IMR-90 (cell line): ENCODE measurements at regions not wholly inside any gene's neighbourhood (a gene's known extent, or its start where the extent isn't known, plus 50 kb on each side); places are given as distances from the start of the nearest gene placed in this dataset.

Experiments used
- ATAC-seq: fragments of 200-7000 bp; cut with Tn5 transposase; 2 replicates; pipeline ENCODE4 v1.9.1; 2020; ENCODE audit warnings: low read depth, mild to moderate bottlenecking, moderate library complexity
- BruUV-seq: library from RNA; stranded (reverse); fragments of 400-500 nt; replicated peaks from 2 replicates; lab custom pipeline; 2021; lab: Mats Ljungman, UMichigan
- CTCF ChIA-PET: fragments of 300-600 bp; formaldehyde crosslinking; extraction: SDS; loops from one replicate; lab custom pipeline; 2021; ENCODE audit warnings: antibody characterized with exemption; lab: Yijun Ruan, JAX
- POLR2A ChIA-PET: fragments of 300-600 bp; sonication (Branson Sonifier 250); formaldehyde crosslinking; loops from one replicate; lab custom pipeline; 2022; ENCODE audit warnings: antibody characterized with exemption; ENCODE audit not compliant: unreplicated experiment; lab: Charles Lee
- DNase-seq: peaks from one replicate; pipeline ENCODE4 v3.0.0; 2013
- H2AFZ ChIP-seq: replicated peaks from 2 replicates; pipeline ENCODE3; 2013; ENCODE audit warnings: low read length, mild to moderate bottlenecking; ENCODE audit not compliant: poor library complexity
- H2AK5ac ChIP-seq: 2 replicates; pipeline ENCODE4 v1.6.1; 2013; ENCODE audit warnings: low read depth, low read length, inconsistent platforms
- H2AK9ac ChIP-seq: replicated peaks from 2 replicates; pipeline ENCODE3; 2013; ENCODE audit warnings: mild to moderate bottlenecking, low read depth, low read length, moderate library complexity; ENCODE audit not compliant: poor library complexity
- H2BK120ac ChIP-seq: 2 replicates; pipeline ENCODE4 v1.6.1; 2013; ENCODE audit warnings: low read depth, low read length, inconsistent platforms
- H2BK15ac ChIP-seq: 3 replicates; pipeline ENCODE4 v1.6.1; 2013; ENCODE audit warnings: low read depth, low read length, inconsistent platforms
- H2BK20ac ChIP-seq: 2 replicates; pipeline ENCODE4 v1.6.1; 2013; ENCODE audit warnings: low read depth, mild to moderate bottlenecking, inconsistent platforms, low read length, moderate library complexity
- H2BK5ac ChIP-seq: 2 replicates; pipeline ENCODE4 v1.6.1; 2013; ENCODE audit warnings: mild to moderate bottlenecking, low read depth, low read length, inconsistent platforms; ENCODE audit not compliant: poor library complexity, severe bottlenecking
- H3K14ac ChIP-seq: replicated peaks from 2 replicates; pipeline ENCODE4 v1.6.1; 2013; ENCODE audit warnings: low read depth, low read length, inconsistent platforms
- H3K18ac ChIP-seq: 2 replicates; pipeline ENCODE4 v1.6.1; 2013; ENCODE audit warnings: low read depth, low read length, control low read depth
- H3K23ac ChIP-seq: 2 replicates; pipeline ENCODE4 v1.6.1; 2013; ENCODE audit warnings: low read depth, low read length, inconsistent platforms
- H3K27ac ChIP-seq: 2 replicates; pipeline ENCODE4 v1.5.1; 2013; ENCODE audit warnings: mild to moderate bottlenecking, control low read depth, low read length; ENCODE audit not compliant: insufficient read depth
- H3K27me3 ChIP-seq: 2 replicates; pipeline ENCODE4 v1.6.1; 2013; ENCODE audit warnings: low read length; ENCODE audit not compliant: control insufficient read depth, insufficient read depth
- H3K36me3 ChIP-seq: 2 replicates; pipeline ENCODE4 v1.6.1; 2013; ENCODE audit warnings: low read length, mixed read lengths; ENCODE audit not compliant: control insufficient read depth, insufficient read depth
- H3K4ac ChIP-seq: 2 replicates; pipeline ENCODE4 v1.6.1; 2013; ENCODE audit warnings: low read depth, low read length, inconsistent platforms
- H3K4me1 ChIP-seq: 2 replicates; pipeline ENCODE4 v1.6.1; 2013; ENCODE audit warnings: low read length, mixed read lengths; ENCODE audit not compliant: control insufficient read depth, insufficient read depth
- H3K4me2 ChIP-seq: 2 replicates; pipeline ENCODE4 v1.6.1; 2013; ENCODE audit warnings: low read depth, mild to moderate bottlenecking, control low read depth, low read length, moderate library complexity
- H3K4me3 ChIP-seq: 2 replicates; pipeline ENCODE4 v1.5.1; 2013; ENCODE audit warnings: low read depth, mild to moderate bottlenecking, control low read depth, low read length, moderate library complexity; ENCODE audit not compliant: insufficient read depth
- H3K56ac ChIP-seq: 2 replicates; pipeline ENCODE4 v1.6.1; 2013; ENCODE audit warnings: low read length, inconsistent platforms; ENCODE audit not compliant: insufficient read depth; ENCODE audit errors: extremely low read depth
- H3K79me1 ChIP-seq, 2 experiments: 2 replicates each; pipeline ENCODE4 v1.6.1; 2013; ENCODE audit warnings: low read length in 2 of 2, inconsistent platforms in 1 of 2, low read depth in 1 of 2
- H3K9ac ChIP-seq: 2 replicates; pipeline ENCODE4 v1.6.1; 2013; ENCODE audit warnings: low read depth, low read length, control low read depth
- H3K9me1 ChIP-seq: 2 replicates; pipeline ENCODE4 v1.6.1; 2013; ENCODE audit warnings: low read length, inconsistent platforms; ENCODE audit not compliant: insufficient read depth
- H3K9me3 ChIP-seq: 2 replicates; pipeline ENCODE4 v1.6.1; 2013; ENCODE audit warnings: low read length; ENCODE audit not compliant: control insufficient read depth, insufficient read depth
- H4K20me1 ChIP-seq: 2 replicates; pipeline ENCODE4 v1.6.1; 2013; ENCODE audit warnings: low read length, inconsistent platforms; ENCODE audit not compliant: insufficient read depth
- H4K5ac ChIP-seq: 2 replicates; pipeline ENCODE4 v1.6.1; 2013; ENCODE audit warnings: mild to moderate bottlenecking, low read depth, low read length, control low read depth
- H4K8ac ChIP-seq, 2 experiments: 2 replicates each; pipeline ENCODE4 v1.6.1; 2013; ENCODE audit warnings: low read depth in 2 of 2, low read length in 2 of 2, control low read depth in 1 of 2, inconsistent platforms in 1 of 2
- H4K91ac ChIP-seq: 2 replicates; pipeline ENCODE4 v1.6.1; 2013; ENCODE audit warnings: low read depth, low read length, inconsistent platforms; ENCODE audit not compliant: insufficient read depth
- CHD1 ChIP-seq: IDR thresholded peaks from 2 replicates; pipeline ENCODE4 v1.6.1; 2012; ENCODE audit warnings: low read depth, low read length, improper control_type of control experiment
- MAZ ChIP-seq: IDR thresholded peaks from 2 replicates; pipeline ENCODE4 v1.6.1; 2012; ENCODE audit warnings: low read depth, mild to moderate bottlenecking, low read length, improper control_type of control experiment, moderate library complexity, borderline replicate concordance
- NFE2L2 ChIP-seq: fragments of 150-350 bp; IDR thresholded peaks from 2 replicates; pipeline ENCODE4 v1.6.1; 2016; ENCODE audit warnings: low read depth, mild to moderate bottlenecking, low read length
- RAD21 ChIP-seq: IDR thresholded peaks from 2 replicates; pipeline ENCODE4 v1.6.1; 2012; ENCODE audit warnings: low read length, improper control_type of control experiment
- RFX5 ChIP-seq: IDR thresholded peaks from 2 replicates; pipeline ENCODE4 v1.8.0; 2012; ENCODE audit warnings: low read depth, mild to moderate bottlenecking, low read length, moderate library complexity
- SMC3 ChIP-seq: fragments of 150-350 bp; IDR thresholded peaks from 2 replicates; pipeline ENCODE4 v1.6.1; 2016; ENCODE audit warnings: low read depth, mild to moderate bottlenecking, antibody characterized with exemption, low read length, moderate library complexity
- USF2 ChIP-seq: fragments of 150-350 bp; IDR thresholded peaks from 2 replicates; pipeline ENCODE4 v1.6.1; 2017; ENCODE audit warnings: mild to moderate bottlenecking, antibody characterized with exemption, low read length, low read depth
- WGBS, 2 experiments: methylation state at CpG; one replicate each; pipeline versions ENCODE4 v1.1.5 to v1.1.7; 2013; ENCODE audit warnings: missing lambda C conversion rate in 2 of 2; ENCODE audit not compliant: insufficient read length in 1 of 2; ENCODE audit errors: extremely low coverage in 2 of 2; 5-methylcytosine and 5-hydroxymethylcytosine counted together
- dilution Hi-C: fragments of 300-500 bp; cut with HindIII; formaldehyde crosslinking; loops from one replicate; pipeline ENCODE4 v1.14.3; 2018; ENCODE audit warnings: low sequenced_read_pairs; ENCODE audit not compliant: unreplicated experiment
- in situ Hi-C: fragments of 300-500 bp; cut with MboI; formaldehyde crosslinking; loops from 3 replicates; pipeline ENCODE4 v1.14.3; 2019; ENCODE audit warnings: low sequenced_read_pairs, inconsistent platforms, mixed read lengths
- intact Hi-C: fragments of 100-400 bp; cut with micrococcal nuclease; formaldehyde crosslinking; loops from 2 replicates; pipeline ENCODE4 v1.10.0; 2022

DNA sequence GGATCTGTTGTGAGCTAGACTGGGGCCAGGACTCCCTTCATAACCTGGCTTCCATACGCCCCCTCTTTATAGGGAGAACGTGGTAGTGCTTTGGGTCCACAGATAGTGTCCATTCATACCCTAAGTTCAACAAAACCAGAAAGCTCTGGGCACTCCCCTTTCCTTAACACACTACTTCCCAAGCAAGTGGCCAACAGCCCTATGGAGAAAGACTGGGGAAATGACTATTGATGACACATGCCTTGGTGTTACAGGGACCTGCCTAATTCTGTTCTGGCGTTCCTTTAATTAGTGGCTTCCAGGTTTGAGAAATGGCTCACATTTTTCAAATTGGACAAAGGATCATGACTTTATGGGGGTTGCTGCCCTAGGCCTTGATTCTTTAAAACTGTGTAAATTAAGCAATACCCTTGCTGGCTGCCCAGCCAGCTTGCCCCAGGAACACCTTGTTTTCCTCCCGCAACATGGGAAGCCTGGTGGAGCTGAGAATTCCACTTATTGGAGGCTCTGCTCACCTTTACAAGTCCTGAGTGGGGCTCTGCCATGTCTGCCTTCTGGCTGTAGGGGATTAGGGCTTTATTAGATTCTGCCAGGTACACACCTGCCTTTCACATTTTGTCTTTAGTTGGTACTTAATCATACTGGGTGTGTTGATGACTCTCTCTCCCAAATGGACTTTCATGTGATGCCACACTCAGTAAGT lies 61.1 kb downstream of the RGS12 start:
- WGBS, 2 experiments = 100% methylated on average over 1 of the region's 4 CpGs; no CpG with 5 or more reads in 1 of the 2 experiments
- Histone ChIP-seq H3K18ac (no peak overlapping the region), H4K8ac (no peak overlapping the region), H2BK120ac (no peak overlapping the region), H4K20me1 (peaks cover 8% of the 10 kb centered on the region; the same call in 1 of the 2 replicates), H2BK20ac (no peak overlapping the region), H3K27ac (no peak overlapping the region), H3K9me3 (no peaks in the 10 kb centered on the region), H2AK5ac (no peak overlapping the region; the same call in 1 of the 2 replicates), H3K14ac (no peak overlapping the region), H3K56ac (no peak overlapping the region), H3K27me3 (no peaks in the 10 kb centered on the region), H4K5ac (no peak overlapping the region), H3K9me1 (0 out of 2 replicates have a peak, but pooled peaks cover 3% of the 10 kb centered on the region), H2AK9ac (no peak overlapping the region), H4K91ac (no peak overlapping the region), H3K4me1 (no peaks in the 10 kb centered on the region), H3K4me2 (no peak overlapping the region), H3K4me3 (no peak overlapping the region), H2BK5ac (no peak overlapping the region), H3K23ac (no peak overlapping the region), H2BK15ac (no peak overlapping the region), H3K4ac (no peak overlapping the region), H2AFZ (no peak overlapping the region), H3K36me3 (0 out of 2 replicates have a peak, but pooled peaks cover 1% of the 10 kb centered on the region), H3K79me1 (peaks cover 16 to 31% of the 10 kb centered on the region in 2 experiments), H3K9ac (no peak overlapping the region)
- in situ Hi-C loops = no loop called here
- dilution Hi-C loops = no loop called here
- TF ChIP-seq CHD1 (no peak), RAD21 (no peak), USF2 (no peak), NFE2L2 (no peak), RFX5 (no peak), MAZ (no peak), SMC3 (no peak)
- ChIA-PET CTCF (interaction anchor here (2.2 kb wide), 1 partner anchor 8 kb away, joined by 11 read pairs; no protein-coding TSS in a partner anchor), POLR2A (no interaction called here)
- no TSS peak for BruUV-seq
- intact Hi-C loops = no loop called here
- no peak for ATAC-seq
- no peak for DNase-seq
